GM13977 (cell line): ENCODE measurements at regions not wholly inside any gene's neighbourhood (a gene's known extent, or its start where the extent isn't known, plus 50 kb on each side); places are given as distances from the start of the nearest gene placed in this dataset.

Experiments
- DNase-seq: peaks from one replicate; pipeline ENCODE4 v3.0.0; 2012; ENCODE audit warnings: low spot score
- in situ Hi-C: fragments of 300-500 bp; cut with MboI; formaldehyde crosslinking; loops from one replicate; pipeline ENCODE4 v1.12.0; 2022; ENCODE audit warnings: low sequenced_read_pairs, low pct_unique_long_range_greater_than_20kb, mixed read lengths, inconsistent platforms; ENCODE audit not compliant: unreplicated experiment
- TF ChIP-seq, protein P1 (sequence below): IDR thresholded peaks from 2 replicates; pipeline ENCODE4 v1.5.1; 2012; ENCODE audit warnings: mild to moderate bottlenecking, control low read depth; ENCODE audit not compliant: insufficient read depth; ENCODE audit errors: extremely low read depth, missing control alignments

- DNase-seq: no peak
- TF ChIP-seq, protein P1, sequence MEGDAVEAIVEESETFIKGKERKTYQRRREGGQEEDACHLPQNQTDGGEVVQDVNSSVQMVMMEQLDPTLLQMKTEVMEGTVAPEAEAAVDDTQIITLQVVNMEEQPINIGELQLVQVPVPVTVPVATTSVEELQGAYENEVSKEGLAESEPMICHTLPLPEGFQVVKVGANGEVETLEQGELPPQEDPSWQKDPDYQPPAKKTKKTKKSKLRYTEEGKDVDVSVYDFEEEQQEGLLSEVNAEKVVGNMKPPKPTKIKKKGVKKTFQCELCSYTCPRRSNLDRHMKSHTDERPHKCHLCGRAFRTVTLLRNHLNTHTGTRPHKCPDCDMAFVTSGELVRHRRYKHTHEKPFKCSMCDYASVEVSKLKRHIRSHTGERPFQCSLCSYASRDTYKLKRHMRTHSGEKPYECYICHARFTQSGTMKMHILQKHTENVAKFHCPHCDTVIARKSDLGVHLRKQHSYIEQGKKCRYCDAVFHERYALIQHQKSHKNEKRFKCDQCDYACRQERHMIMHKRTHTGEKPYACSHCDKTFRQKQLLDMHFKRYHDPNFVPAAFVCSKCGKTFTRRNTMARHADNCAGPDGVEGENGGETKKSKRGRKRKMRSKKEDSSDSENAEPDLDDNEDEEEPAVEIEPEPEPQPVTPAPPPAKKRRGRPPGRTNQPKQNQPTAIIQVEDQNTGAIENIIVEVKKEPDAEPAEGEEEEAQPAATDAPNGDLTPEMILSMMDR: no peak
- in situ Hi-C loops: no loop called here
Observed at GRCh38 chr5:144582066-144582465, 411.4 kb downstream of the KCTD16 start.

DNA sequence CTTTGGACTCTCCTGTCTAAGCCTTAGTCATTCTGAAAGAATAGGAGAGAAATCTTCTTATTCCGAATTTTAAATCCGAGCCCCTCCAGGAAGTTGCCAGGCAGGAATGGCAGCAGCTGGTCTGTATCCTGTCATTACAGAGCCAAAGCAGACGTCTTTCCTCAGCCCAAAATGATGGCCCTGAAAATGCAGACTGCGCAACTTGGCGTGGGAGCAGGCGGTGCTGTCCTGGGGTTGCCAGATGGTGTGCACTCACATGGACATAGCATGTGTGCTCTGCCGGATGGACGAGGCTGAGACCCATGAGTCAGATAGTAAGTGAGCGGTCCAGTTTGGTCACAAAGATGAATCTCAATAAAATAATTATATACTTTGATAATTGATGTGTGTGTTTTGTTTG, 410.4 kb downstream of the KCTD16 start:
- in situ Hi-C loops: no loop called here
- DNase-seq: no peak
- TF ChIP-seq, protein P1: no peak

DNA sequence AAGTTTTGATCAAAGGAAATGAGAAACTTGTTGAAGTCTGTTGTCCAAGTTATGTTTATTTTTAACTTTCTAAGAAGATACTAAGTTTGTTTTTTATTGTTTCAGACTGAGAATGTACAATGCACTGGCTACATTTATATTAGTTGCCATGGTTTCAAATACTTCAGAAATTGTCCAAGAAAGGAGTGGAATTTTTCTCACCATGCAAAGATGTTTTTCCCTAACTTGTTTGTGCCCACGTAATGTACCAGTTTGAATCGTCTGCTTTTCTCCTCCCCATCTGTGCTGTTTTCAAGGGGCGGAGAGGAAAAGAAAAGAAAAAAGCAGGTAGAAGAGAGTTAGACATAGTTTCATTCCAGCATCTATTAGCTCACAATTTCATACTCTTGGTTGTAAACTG, 407.0 kb downstream of the KCTD16 start:
- in situ Hi-C loops: no loop called here
- DNase-seq: no peak
- TF ChIP-seq, protein P1: no peak

DNA sequence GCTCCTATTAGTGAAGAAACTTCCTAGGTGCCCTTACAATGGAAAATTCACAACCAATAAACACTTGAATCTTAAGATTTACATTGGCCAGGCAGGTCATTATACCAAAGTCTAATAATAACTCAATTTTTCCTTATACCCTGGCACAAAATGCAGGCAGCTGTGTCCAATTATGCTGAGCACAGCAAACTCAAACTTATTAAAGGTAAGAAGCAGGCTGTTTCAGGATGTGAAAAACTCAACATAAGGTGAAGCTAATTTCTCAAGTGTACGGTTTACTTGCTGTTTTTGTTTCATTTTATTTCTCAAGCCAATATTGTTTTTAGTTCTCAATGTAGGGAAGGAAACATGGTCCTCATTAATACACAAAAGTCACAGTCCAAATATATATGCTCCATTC, 405.1 kb downstream of the KCTD16 start:
- no peak for DNase-seq
- in situ Hi-C loops: no loop called here
- TF ChIP-seq, protein P1: no peak

DNA sequence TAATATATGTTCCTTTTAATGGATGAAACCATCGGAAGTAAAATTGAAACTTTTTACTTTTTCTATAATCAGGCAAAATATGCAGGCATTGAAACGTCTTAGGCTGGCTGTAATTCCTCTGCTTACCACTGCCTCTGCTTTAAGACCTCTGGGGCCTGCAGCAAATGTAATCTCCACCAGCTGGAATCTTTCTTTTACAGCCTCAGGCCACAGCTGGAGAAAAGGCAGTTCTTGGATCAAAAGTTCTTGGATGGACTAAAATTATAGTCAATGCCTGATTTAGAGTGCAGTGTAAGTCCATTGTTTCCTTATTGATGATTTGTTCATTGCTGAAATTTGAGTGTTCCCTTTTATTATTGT, 396.7 kb downstream of the KCTD16 start:
- TF ChIP-seq, protein P1: no peak
- in situ Hi-C loops: no loop called here
- no peak for DNase-seq

- DNase-seq: no peak
- TF ChIP-seq, protein P1: no peak
- in situ Hi-C loops: no loop called here
Observed at GRCh38 chr5:144566747-144567420, 396.2 kb downstream of the KCTD16 start.
